ENCODE measurements at regions not wholly inside any gene's neighbourhood (a gene's known extent, or its start where the extent isn't known, plus 50 kb on each side); places are given as distances from the start of the nearest gene placed in this dataset.

DNA sequence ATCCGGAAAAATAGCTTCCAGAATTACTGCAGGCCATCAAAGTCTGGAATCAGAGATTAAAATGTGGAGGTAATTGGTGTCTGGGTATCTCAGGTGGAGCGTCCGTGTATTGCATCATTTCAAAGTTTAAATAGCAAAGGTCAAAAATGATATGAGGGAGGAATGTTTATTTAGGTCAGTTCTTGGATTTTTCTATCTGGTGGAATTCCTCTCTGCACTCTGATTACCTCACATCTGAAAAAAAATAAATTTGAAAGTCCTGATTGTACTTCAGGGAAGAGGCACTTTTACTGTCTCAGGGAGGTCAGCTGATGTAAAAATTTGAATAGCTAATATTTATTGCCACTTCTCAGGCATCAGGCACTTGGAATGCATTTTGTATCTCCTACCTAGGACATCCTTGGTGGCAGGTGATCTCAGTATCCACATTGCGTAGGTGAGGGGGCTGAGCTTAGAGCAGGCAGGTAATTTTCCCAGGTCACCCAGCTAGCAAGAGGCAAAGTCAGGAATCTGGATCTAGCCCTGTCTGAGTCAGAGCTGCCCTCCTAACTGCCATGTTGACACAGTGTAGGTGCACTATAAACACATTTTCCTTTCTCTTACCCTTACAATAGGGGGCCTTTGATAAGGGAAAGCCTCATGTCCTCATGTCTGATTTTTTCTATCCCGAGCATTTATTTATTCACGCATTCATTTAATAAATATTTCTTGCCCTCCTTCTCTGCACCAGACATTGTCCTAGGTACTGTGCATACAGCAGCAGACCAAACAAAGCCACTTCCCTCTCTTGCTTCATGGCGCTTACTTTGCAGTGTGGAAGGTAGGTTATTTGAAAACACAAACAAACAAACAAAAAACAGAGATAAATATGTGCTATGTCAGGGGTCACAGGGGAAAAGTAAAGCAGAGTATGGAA is 454.3 kb downstream of the HAPSTR1 start:
- no peak for DNase-seq (ENCODE audit: extremely low read depth in 1 of 2, low read depth in 1 of 2)

DNA sequence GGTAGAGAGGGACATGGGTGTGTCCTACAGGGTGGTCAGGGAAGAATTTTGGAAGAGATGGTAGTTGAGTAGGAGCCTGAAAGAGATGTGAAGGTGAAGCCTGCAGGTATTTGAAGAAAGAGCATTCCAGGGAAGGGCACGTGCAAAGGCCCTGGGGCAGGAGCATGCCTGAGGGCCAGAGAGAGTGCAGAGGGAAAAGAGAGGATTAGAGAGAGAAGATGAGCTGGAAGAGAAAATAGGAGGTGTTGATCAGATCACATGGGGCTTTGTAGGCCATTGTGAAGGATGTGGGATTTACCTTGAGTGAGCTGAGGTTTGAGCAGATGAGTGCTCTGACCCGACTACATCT is 455.0 kb downstream of the HAPSTR1 start:
- no peak for DNase-seq (ENCODE audit: extremely low read depth in 1 of 2, low read depth in 1 of 2)

DNA sequence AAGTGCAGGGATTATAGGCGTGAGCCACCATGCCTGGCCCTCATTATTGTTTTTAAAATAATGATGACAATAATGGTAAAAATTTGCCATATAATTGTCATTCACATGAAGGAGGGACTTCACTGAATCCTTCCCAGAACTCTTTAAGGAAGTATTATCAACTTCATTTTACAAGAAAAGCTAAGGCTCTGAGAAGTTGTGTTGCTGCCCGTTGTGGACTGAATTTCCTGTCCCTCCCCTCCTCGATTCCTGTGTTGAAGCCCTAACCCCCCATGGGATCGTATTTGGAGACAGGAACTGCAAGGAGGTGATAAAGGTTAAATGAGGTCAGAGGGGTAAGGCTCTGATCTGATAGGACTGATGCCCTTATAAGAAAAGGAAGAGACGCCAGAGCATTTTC is 458.0 kb downstream of the HAPSTR1 start:
- DNase-seq (ENCODE audit: extremely low read depth in 1 of 2, low read depth in 1 of 2) = no peak

DNA sequence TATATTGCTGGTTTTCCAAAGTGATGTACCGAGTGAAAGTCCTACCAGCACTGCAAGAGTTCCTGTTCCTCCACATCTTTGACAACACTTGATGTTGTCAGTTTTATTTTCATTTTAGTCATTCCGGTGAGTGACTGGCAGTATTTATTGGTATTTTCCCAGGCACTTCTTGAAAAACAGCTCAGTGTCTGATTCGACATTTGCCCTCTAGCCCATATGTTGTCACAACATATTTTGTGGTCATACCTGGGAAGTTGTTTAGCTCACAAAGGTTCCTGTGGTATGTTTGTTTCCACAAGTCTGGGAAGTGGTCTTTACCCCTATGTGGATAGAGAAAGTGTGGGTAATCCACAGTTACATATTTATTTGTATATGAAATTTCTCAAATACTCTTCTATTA is 463.6 kb downstream of the HAPSTR1 start:
- DNase-seq (ENCODE audit: extremely low read depth in 1 of 2, low read depth in 1 of 2) = no peak

DNA sequence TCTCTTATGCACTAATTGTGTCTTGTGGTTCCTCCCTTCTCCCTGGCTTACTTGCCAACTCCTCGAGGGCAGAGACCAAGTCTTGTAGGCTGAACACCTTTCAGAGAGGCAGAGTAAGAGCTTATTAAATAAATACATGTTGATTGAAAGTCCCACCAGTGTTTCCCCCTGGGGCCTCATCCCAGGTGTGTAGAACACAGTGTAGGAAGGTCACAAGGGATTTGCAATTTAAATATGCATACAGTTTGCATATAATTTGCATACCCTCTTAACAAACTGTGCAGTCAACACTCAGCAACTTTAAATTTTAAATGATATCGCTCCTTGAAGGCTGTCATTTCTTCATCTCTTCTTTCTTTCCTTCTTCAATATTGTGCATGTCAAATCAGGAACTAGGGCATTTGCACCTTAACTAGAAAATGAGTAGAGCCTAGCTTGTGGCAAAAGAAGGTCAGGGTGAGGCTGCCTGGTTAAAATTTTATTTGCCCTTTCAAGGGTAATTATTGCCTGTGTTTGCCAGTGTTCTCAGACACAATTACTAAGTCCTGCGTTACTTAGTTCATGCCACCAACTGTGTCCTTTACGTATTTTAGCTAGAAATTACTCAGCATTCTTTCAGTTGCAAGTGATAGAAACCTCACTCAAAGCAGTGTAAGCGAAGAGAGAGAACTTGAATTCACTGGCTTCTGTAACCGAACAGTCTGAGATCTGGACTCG is 465.7 kb downstream of the HAPSTR1 start:
- DNase-seq (ENCODE audit: extremely low read depth in 1 of 2, low read depth in 1 of 2) = no peak

DNA sequence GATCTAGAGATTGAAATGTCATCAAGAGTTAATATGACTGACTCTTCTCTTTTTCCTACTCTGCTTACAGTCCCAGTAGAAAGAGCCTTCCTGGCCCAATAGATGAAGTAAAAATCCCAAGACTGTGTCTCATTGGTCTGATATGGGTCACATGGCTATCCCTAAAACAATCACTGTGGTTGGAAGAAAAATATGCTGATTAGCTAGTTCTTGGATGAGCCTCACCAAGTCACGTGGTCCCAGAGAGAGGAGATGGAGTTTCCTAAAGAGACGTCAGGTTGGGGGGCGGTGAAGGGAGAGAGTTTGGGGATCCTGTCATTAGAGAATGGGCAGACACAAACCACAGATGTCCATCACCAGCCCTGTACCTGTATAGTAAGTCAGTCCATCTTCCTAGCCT is 466.3 kb downstream of the HAPSTR1 start:
- no peak for DNase-seq (ENCODE audit: extremely low read depth in 1 of 2, low read depth in 1 of 2)

DNA sequence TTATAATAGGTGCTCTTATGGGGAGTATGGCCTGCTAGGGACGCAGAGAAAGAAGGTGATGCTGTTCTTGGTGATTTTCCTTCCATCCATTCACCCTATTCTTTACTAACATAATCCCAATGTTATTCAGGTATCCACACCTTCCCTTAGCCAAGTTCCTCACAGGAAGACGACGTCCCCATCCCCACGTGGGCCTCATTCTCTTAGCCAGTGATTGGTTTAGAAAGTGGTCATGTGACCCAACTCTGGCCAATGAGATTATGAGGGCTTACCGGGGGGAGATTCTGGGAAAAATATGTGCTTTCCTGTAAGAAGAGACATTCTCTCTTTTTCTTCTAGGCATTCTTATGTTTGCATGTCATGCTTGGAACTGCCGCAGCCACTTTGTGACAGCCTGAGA is 474.7 kb downstream of the HAPSTR1 start:
- DNase-seq (ENCODE audit: extremely low read depth in 1 of 2, low read depth in 1 of 2) = no peak

DNA sequence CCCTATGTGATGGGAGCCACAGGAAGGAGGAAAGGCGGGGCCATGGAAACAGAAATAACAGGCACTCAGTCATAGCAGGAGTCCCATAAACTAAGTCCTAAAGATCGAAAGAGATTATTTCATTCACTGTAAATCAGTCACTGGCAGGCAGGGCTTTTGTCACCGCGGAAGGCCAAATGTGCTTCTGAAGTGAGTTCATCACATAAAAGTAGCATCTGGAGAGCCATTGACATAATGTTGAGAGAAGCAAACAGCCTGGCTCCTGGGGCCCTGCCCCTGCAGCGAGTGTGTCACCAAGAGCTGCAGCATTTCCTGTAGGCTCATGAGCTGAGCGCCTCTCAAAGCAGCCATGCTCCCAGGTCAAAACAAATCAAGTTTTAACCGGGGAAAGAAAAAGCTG is 476.2 kb downstream of the HAPSTR1 start:
- DNase-seq (ENCODE audit: extremely low read depth in 1 of 2, low read depth in 1 of 2) = no peak

- DNase-seq (ENCODE audit: extremely low read depth in 1 of 2, low read depth in 1 of 2) = no peak
Observed at GRCh38 chr16:9568261-9568660, 476.8 kb downstream of the HAPSTR1 start.

DNA sequence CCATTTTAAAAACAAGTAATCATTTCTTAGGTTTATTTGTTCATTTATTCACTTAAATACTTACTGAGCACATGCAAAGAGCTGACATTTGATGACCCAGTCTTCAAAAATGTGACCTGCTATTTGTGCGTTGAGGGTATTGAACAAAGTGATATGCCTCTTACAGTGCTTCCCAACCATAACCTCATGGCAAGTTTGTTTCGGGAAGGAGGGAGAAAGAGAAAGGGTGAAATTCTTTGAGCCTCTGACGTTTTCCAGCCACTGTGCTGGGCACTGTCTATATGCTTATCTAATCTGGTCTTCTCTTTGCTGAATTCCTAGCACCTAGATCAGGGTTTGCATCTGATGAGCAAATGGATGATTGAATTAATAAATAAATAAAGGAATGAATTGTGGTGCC is 479.1 kb downstream of the HAPSTR1 start:
- DNase-seq (ENCODE audit: extremely low read depth in 1 of 2, low read depth in 1 of 2) = no peak

- DNase-seq (ENCODE audit: extremely low read depth in 1 of 2, low read depth in 1 of 2) = no peak
Observed at GRCh38 chr16:9578459-9578858, 487.0 kb downstream of the HAPSTR1 start.

DNA sequence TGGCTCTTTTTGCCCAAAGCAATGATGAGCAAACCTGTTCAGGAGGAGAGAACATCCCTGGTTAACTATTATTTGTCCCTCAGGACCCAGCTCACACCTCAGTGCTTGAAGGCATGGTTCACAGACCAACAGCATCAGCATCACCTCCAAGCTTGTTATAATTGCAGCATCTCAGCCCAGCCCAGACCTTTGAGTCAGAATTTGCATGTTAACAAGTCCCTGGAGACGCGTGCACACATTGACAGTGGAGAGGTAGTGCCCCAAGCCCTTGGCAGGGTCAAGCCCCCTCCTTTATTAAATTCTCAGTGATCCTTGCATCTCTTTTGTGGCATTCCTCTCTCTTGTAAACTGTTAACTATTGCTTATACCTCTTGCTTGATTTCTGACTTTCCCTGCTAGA is 488.6 kb downstream of the HAPSTR1 start:
- DNase-seq (ENCODE audit: extremely low read depth in 1 of 2, low read depth in 1 of 2) = no peak

GRCh38 chr16:9593440-9593839 is 502.0 kb downstream of the HAPSTR1 start:
- DNase-seq (ENCODE audit: extremely low read depth in 1 of 2, low read depth in 1 of 2) = no peak

DNA sequence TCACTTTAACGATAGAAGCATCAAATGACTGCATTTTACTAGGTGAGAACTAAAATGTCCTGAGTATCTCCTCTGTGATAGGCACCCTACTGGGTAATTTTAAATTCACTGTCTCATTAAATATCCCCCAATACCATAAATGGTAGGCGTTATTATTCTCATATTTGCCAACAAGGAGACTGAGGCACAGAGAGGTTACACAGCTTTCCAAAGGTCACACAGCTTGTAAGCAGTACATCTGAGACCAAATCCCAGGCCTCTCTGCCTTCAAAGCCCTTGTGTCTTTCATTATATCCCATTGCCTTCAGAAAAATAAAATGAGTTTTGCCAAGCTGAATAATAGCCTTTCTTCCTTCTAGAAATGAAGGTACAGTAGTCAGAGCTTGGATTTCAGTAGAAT is 502.6 kb downstream of the HAPSTR1 start:
- DNase-seq (ENCODE audit: extremely low read depth in 1 of 2, low read depth in 1 of 2) = no peak

DNA sequence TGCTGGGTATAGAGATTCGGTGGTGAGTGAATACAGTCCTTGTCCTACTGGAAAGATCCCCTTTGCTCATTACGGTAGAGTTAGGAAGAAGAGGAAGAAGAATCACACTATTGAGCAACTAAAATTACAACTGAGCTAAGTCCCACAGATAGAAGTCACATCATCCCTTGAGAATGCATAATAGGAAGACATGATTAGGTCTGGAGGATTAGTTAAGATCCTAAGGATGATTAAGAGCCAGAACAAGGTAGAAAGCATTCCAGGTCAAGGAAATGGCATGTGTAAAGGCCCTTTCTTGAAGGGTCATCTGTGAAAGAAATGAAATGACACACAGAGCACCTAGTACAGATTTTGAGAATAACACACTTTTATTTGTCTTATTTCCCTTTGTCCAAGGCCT is 503.5 kb downstream of the HAPSTR1 start:
- DNase-seq (ENCODE audit: extremely low read depth in 1 of 2, low read depth in 1 of 2) = no peak

- no peak for DNase-seq (ENCODE audit: extremely low read depth in 1 of 2, low read depth in 1 of 2)
Observed at GRCh38 chr16:9595393-9595792, 503.9 kb downstream of the HAPSTR1 start.

DNA sequence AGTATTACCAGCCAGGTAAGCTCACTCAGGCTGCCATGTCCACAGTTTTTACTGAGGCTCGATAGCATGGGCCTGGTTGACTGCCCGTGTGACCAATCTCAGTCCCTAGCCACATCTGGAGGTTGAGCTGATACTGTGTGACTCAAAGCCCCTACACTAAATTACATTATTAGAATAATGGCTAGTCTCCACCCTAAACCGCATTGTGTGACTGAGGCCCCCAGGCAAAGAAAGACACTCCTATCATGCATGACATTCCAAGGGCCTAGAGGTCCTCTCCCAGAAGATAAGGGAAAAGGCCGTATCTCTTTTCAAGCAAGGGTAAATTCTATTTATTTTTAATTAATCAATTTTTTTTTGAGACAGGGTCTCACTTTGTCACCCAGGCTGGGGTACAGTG is 505.3 kb downstream of the HAPSTR1 start:
- no peak for DNase-seq (ENCODE audit: extremely low read depth in 1 of 2, low read depth in 1 of 2)

DNA sequence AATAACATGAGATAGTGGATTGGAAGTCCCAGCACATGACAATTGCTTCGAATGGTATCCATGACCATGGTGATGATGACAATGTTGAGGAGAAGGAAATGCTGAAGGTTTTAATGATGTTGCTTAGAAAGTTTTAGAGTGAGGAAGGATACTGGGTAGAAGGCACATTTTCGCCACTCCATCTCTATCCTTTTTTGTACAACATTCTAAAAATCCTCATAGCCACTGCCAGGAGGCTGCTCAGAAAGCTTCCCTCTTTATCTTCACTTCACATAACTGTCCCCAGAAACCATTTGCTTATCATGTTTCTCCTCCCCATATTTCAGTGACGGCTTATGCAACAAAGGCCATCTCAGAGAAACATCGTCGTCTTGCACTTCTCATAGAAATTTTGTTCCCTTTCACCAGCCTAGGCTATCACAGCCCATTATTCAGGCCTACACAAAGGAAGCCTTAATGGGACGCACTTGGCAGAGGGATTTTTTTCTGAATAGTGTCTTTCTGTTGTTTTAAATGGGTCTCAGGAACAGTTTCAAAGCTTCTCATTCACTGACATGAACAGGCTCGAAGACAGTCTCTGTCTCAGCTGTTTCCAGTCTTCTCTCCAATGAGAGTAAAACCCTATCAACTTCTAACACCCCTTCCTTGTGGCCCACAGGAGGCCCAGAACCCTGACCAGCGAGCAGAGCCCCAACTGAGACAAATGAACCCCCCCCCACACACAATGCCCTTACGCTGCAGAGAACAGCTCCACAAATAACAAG is 506.7 kb downstream of the HAPSTR1 start:
- DNase-seq (ENCODE audit: extremely low read depth in 1 of 2, low read depth in 1 of 2) = no peak

DNA sequence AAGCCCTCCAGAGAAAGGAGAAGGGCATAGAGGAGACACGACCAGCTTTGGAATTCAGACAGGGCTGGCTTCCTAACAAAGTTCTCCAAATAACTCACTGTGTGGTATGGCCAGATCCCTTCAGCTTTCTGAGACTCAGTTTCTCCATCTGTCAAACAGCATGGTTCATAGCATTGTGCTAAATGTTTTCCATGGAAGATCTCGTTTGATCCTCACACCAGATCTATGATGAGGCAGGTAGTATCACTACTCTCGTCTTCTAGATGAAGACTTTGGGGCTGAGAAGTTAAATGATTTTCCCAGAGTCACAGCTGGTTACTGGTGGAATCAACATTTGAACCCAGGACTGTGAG is 507.3 kb downstream of the HAPSTR1 start:
- DNase-seq (ENCODE audit: extremely low read depth in 1 of 2, low read depth in 1 of 2) = no peak

DNA sequence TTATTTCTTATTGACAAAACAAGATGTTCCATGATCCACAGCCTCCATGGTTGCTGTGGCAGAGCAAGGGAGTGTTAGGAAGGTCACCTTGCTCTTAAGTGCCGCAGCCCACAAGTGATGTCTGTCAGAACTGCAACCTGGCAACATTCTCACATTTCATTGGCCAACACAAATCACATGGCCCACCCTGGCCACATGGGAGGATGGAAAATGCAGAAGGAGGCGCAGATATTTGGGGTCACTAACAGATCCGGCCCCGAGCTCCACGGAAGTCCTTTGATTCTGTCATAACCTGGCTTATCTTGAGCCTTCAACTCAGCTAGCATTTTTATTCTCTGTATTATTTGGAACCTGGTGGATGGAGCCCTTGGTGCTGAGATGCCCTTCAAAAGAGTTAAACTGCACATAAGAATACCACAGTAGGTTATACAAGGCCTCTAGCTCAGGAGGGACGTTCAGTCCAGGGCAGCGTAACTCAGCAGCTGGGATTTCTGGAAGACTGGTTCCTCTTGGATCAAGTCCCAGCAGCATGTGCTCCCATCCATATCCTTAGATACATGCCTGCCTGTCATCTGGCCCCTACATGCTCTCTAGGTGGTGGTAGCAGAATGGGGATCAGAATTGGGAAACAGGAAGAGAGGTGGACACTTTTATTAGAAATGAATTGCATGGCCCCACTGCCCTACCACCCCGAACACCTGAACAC is 508.1 kb downstream of the HAPSTR1 start:
- DNase-seq (ENCODE audit: extremely low read depth in 1 of 2, low read depth in 1 of 2) = no peak

DNA sequence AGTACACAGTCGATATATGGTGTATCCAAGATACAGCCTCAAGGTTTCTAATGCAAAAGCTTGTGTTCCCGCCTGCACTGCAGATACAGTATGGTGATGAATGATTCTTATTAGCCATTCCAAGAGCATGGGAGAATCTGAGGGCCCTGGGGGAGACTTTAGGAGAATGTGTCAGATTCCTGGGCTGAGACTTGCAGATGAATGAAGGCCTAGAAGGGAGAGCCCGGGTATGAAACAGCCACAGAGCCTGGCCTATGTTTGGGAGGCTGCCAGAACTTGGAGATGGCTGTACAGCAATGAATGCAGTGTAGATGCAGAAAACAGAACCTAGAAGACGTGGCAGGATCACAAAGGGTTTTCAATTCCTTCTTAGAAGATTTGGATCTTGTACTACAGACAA is 510.7 kb downstream of the HAPSTR1 start:
- DNase-seq (ENCODE audit: extremely low read depth in 1 of 2, low read depth in 1 of 2) = no peak
